ENCODE measurements at regions not wholly inside any gene's neighbourhood (a gene's known extent, or its start where the extent isn't known, plus 50 kb on each side); places are given as distances from the start of the nearest gene placed in this dataset.

DNA sequence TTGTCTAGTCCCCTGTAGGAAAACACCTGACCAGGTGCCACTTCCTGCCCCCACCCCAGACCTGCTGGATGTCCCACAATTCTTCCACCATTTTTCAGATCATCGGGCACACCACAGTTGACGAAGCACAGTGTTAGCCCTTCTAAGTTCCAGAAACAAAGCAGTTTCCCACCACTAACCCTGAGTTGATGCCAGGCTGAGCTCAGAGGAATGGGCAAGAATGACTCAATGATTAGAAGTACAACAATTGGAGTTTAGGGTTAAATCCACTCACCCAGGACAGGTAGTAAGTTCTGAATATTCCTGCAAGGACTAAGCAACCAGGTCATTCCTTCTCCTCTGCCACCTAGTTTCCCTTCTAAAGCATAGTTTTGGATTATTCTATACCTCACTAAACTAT is 979.8 kb downstream of the BCL11B start:
- DNase-seq (ENCODE audit: low spot score), result no peak

DNA sequence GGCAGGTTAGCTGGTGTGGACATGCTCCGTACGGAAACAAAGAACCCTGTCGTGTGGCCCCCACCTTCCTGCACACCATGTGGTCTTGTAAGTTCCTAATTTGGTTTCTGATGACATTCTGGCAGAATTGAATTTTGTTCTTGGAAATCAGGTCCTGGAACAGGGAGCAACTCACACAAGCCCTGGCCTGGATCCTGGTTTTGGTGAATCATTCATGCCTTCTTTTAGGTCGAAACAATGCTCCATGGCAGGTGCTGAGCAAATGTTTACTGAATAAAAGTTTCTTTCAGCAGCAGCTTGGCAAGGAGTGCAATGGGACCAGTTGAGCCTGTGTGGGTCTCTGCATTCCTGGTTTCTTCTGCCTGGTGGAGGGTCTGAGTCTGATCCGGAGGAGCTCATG is 978.4 kb downstream of the BCL11B start:
- DNase-seq (ENCODE audit: low spot score), result no peak

DNA sequence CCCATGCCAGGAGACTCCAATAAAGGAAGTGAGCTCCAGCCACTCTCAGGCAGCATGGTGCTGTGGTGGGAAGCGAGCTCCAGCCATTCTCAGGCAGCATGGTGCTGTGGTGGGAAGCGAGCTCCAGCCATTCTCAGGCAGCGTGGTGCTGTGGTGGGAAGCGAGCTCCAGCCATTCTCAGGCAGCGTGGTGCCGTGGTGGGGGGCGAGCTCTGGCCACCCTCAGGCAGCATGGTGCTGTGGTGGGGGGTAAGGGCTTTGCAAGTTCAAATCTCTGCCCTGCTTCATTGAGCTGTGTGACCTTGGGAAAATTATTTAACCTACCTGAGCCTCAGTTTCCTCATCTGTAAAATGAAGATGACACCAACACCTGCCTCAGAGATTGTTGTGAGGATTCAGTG is 975.1 kb downstream of the BCL11B start:
- no peak for DNase-seq (ENCODE audit: low spot score)

DNA sequence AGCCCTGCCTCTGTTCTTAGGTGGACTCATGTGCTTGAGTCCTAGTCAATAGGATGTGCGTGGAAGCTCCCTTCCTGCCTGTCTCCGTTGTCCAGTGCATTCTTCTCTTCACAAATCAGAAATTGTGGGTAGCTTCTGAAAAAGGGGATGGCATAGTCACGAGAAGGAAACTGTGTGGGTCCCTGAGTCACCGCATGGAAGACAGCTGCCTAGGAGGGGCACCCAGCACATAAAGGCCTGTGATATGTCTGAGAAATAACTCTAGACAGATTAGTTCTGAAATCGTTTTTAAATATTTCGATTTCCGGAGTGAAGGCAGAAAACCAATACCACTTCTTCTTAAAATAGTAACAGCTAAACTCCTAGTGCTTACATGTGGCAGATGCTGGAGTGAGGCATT is 974.4 kb downstream of the BCL11B start:
- DNase-seq (ENCODE audit: low spot score), result no peak

DNA sequence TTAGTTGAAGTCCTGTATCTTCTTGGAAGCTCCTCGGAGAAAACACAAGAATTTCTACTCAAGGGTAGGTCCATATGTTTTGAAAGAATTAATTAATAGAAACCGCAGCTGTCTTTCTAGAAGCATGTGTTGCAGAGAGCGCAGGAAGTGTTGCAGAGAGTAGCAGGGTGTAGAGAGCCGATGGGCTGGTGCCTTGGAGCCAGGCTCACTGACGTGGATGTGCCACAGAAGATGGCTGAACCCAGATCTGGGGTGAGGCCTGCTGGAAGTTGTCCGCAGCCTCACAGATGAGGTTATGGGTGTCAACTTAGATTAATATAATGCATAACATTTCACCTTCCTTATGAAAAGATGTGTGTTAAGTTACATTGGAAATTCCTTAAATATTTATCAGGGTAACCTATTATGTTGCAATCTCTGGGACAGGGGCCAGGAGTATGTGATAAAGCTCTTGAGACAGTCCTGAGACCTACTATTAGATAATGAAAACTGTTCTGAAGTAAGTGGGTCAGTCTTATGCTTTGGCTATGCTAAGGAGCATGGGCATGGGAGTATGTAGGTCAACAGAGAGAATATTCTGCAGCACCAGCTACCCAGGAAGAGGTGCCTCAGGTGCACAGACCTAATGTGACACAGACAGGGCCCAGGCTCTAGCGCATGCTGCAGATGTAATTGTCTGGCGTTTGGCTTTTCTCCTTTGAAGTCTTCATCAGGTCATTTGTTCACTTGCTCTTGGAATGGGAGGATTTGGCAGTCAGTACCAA is 973.3 kb downstream of the BCL11B start:
- no peak for DNase-seq (ENCODE audit: low spot score)

DNA sequence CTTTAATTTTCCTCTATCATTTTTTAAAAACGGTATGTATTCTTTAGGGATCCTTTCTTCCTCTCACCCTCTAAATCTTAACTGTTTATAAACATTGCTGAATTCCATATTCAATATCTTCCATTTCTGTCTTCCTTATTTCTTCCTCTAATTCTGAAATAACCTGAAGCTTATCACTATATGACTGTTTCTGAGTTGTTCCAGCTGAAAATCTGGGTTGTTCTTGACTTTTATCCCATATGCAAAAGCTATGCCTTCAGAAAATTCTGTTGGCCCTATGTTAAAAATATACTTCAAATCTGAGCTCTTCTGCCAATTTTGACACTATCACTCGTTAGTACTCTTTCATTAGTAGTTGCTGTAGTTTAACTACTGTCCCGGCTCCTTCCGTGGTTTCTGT is 970.3 kb downstream of the BCL11B start:
- DNase-seq (ENCODE audit: low spot score), result no peak

DNA sequence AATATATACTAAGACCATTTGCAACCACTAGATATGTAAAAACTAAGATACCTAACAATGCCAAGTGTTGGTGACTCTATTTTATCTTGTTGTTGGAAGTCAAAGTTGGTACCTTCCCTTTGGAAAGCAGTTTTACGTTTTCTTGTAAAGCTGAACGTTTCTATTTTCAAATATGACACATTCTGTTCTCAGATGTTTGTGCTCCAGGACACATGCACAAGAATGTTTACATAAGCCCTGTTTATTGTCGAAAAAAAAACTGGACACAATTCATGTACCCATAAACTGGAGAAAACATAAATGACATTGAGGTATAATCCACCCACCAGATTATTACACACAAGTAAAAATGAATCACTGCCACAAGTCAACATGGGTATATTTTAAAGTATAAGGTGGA is 967.4 kb downstream of the BCL11B start:
- DNase-seq (ENCODE audit: low spot score), result no peak

DNA sequence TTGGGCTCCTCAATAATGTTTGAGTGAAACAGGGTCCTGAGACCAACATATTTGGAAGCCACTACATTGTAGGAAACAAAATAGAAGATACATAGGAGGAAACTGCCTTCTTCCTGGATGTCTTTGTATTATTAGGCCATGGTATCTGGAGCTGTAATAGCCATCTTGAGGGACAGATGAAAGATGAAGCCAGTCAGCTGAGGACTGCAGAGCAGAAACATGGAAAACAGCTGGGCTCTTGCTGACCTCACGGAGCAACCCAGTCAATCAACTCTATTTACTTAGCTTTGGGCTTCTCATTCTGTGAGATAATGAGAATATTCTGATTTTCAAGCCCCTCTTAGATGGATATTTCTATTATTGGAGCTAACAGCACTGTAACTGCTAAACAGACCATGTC is 962.4 kb downstream of the BCL11B start:
- no peak for DNase-seq (ENCODE audit: low spot score)

DNA sequence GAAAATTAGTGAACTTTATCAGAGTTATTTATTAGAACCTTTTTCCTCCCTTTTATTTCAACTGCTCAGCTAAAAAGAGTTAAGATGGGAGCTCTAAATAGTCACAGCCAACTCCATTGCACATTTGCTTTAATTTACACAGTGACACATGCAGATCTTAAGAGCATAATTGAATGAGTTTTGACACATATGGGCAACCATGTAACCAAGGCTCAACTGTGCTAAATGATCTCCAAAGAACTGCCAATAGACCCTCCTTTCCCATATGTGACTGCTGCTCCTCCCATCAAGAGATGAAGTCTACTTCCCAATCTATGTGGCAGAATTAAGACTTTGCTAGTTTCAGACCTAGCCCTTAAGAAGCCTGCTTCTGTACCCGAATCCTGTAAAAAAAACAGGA is 960.0 kb downstream of the BCL11B start:
- no peak for DNase-seq (ENCODE audit: low spot score)

DNA sequence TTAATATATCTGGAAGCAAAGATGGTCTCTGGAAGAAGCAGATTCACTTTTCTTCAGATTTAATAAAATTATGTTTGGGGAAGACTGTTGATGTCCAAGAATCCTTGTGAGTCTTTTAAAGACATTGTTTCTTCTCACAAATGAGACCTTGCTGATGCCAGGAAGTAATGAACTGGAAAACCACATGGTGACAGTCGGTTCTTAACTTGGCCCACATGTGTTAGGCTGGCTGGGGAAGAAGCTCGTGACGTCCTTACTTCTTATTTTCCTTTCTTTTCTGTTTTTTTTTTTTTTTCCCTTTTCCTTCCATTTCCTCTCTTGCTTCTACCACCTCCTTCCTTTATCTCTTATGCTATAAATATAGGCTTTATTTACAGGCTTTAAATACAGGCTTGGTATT is 950.2 kb downstream of the BCL11B start:
- DNase-seq (ENCODE audit: low spot score), result no peak

DNA sequence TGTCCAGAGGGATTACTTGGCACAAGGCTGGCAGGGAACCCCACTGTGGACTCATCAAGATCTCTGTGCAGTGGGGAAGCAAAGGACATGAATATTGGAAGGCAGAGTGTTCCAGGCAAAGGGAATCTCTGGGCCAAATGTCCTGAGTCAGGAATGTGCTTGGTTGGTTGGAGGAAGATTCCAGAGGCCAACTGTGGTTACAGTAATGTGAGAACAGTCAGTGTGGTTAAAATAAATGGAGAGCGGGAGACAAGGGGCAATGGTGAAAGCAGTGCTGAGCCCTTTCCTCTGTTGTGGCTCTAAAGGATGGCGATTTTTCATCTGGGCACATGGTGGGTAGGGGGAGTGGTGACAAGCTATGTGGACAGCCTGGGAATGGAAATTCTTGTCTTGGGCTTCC is 948.2 kb downstream of the BCL11B start:
- DNase-seq (ENCODE audit: low spot score), result no peak

DNA sequence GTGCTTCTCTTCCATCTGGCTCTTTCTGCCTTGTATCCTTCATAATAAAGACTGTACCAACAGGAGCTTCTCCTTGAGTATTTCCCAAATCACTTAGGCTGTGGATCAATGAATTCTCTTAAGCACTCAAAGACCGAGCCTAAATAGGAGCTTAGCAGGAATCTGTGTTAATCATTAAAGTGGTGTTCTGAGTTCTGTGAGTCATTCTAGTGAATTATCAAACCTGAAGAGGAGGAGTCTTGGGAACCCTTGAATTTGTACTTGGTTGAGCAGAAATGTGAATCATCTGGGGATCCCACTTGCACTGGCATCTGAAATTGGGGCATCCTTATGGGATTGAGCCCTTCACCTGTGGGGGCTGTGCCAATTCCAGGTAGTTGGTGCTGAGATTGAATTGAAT is 946.2 kb downstream of the BCL11B start:
- DNase-seq (ENCODE audit: low spot score), result no peak

DNA sequence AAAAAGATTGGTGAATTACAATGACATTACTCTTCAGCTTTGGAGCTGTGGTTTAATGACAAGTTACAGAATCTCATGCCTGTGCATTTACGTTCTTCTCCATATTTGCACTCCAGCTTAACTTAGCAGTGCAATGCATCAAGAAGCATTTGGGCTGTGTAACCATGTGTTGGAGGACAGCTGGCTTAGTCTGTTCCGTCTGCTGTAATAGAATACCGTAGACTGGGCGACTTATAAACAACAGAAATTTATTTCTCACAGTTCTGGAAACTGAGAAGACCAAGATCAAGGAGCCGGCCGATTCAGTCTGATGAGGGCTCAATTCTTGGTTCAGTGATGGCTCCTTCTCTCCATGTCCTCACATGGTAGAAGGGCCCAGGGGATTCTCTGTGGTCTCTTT is 943.5 kb downstream of the BCL11B start:
- DNase-seq (ENCODE audit: low spot score), result no peak

DNA sequence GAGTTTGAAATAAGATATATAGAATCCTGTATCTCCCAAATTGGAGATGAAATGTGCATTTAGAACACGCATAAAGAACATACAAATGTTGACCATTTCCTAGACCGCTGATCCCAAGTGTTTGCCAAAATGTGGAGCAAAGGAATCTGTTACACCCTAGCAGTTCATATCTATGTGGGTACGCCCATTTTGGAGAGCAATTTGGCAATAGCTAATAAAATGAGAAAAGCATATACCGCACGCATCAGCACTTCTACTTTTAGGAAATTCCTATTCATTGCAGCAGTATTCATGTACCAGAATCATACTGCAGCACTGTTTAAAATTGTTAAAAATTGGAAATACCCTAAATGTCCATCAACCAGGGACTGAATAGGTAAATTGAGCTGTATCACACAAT is 937.8 kb downstream of the BCL11B start:
- DNase-seq (ENCODE audit: low spot score), result no peak

DNA sequence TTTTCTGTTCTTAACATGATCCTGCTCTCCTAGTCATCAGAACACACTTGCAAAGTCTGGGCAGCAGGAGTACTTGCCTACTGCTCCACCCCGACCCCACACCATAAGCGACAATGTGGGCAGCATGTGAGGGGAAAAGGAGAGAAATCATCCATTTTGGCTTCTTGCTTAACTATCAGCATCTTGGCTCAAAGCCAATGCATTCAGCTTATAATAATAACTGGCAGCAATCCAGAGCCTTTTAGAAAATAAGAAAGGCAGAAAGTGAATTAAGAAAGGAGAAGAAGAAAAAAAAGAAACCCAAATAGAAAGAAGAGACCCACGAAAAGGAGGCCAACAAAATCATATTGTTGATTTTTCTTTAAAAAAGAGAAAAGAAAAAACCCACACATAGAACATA is 930.8 kb downstream of the BCL11B start:
- DNase-seq (ENCODE audit: low spot score), result no peak

DNA sequence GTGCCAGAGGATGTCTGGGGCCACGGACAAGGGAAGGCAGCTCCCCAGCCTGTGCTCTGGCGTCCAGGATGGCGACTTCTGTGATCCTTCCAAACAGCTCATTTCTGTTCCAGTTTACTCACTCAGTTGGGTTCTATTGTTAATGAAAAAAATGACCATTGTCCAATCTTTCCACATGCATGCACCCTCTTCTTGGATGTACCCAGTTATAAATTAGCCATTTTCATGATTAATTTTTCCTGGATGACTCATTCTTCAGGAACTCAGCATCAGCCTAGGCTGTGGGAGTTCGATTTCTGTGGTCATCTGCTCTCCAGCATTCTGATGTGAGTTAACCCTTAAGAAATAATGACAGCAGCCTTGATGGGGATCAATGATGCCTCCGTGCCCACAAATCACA is 926.8 kb downstream of the BCL11B start:
- DNase-seq (ENCODE audit: low spot score), result no peak

DNA sequence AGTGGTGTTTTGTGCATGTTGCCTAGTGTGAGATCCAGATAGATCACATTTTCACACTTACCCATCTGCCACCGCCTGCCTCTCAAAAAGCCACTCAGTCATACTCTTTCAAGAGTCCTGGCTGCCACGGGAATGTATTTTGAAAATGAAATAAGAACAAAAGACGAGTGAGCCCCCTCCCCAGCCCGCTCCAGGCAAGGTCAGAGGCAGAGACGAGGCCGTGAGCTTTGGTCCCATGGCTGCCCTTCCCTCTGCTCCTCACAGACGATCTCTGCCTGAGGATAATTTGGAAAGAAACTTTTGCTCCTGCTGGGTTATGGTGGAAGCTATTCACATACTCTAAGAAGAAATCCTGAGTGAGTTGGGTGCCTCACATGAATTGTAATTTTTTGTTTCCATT is 924.3 kb downstream of the BCL11B start:
- no peak for DNase-seq (ENCODE audit: low spot score)

DNA sequence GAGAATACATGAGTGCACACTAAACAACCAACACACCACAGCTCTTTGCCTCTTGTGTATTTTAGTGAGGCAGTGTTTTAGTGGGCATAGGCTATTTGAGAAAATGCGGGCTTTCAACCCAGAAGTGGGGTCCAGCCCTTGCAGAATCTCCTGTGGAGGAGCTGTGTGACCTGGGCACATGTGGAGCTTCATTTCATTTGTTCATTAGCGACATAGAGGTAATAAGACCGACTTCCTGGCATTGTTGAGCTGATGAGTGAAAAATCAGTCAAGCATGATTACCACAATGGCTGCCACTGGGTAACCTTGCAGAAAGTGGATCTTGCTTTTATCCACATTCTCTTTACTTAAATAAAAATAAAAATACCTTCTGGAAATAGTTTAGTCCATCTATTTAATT is 923.5 kb downstream of the BCL11B start:
- DNase-seq (ENCODE audit: low spot score), result no peak

DNA sequence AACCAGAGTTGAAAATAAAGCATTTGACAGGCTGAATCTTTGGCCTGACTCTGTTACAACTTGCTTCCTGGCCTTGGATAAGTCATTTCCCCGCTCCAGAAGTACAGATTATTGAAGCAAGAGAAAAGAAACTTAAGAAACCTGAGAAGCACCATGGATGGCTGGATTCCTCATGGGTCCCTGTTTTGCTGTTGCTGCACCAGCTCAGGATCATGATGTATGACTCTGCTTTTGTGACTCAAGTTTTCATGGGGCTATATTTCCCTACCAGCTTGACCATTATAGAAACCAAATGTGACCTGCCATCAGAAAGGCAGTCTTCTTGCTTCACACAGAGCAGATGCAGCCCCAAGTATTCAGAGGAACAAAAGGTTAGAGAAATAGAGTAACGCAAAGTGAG is 921.8 kb downstream of the BCL11B start:
- no peak for DNase-seq (ENCODE audit: low spot score)

DNA sequence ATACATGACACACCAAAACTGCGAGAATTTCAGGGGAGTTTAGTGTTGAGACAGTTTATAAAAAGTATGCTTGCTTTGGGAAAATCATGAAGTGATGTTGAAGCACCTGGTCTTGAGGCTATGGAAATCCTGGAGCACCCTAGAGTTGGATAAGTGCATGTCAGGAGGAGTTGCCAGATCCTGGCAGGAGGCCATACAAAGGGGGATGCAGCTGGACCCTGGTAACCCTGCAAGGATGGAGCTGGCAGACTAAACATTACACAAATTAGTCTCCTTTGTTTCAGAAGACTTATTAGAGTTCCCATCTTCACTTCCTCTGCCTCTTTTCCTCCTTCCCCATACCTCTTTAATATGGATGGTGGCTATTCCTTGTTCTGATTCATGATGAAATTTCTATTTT is 907.0 kb downstream of the BCL11B start:
- no peak for DNase-seq (ENCODE audit: low spot score)

DNA sequence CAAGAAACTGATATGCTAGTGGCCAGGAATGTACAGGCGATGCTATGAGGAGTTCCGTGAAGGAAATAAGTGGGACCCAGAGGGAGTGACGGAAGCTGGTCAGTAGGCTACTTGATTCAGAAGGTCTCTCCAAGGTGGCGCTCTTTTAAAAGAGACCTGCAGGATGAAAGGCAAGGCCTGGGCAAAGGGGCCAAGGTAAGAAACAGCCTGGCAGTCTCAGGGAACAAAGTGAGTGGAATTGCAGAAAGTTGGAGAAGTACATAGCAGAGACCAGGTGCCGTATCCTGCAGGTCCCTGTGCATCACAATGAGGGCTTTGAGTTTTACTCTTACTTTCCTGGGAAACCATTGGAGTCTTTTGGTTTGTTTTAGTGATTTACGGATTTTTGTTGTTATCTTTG is 905.6 kb downstream of the BCL11B start:
- no peak for DNase-seq (ENCODE audit: low spot score)

DNA sequence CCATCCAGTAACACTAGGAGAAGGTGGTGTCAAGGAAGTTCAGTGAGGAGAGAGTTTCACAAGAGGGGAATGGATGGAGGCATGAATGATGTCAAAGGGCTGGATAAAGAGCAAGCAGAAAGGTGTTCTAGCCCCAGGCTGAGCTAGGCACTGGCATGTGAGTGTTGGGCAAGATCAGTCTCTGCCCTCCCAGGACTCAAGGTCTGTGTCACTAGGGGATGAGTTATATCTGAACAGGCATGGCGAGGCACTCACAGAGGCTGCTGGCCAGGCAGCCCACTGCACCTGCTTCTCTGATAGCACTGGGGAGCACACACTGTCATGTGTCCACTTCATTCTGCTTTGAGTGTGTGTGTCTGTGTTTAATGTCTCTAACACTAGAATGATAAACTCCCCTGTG is 903.8 kb downstream of the BCL11B start:
- no peak for DNase-seq (ENCODE audit: low spot score)

DNA sequence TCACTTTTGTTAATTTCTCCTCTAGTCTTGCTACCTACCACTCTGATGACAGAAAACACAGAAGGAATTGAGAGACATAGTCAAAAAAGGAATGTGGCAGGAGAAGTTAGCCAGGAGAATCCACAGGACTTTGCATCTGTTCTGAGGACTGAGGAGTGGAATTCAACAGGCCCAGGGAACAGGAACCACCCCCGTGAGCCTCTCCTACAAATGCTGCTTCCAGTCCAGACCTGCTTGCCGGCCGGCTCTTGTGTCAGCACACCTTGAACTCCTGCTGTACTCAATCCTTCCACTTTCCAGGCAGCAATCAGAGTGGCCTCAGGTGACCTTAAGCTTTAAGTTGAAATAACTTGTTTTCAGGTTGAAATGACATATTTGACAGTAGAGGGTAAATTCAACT is 903.1 kb downstream of the BCL11B start:
- no peak for DNase-seq (ENCODE audit: low spot score)

DNA sequence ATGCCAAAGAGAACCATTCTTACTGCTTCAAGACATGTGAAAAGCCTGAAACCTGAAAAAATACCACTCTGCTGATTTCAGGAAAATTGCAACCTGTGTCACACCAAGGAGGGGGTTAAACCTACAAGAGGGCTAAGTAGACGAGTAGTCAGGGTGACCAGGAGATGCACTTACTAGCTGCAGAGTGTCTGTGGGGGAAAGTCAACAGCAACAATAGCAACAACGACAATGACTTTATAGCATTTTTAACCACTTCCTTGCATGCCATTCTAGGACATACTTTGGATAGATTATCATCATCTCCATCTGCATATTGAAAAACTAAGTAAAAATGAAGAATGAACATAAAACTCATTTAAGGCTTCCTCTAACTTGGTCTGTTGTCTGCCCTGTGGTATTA is 902.7 kb downstream of the BCL11B start:
- no peak for DNase-seq (ENCODE audit: low spot score)

DNA sequence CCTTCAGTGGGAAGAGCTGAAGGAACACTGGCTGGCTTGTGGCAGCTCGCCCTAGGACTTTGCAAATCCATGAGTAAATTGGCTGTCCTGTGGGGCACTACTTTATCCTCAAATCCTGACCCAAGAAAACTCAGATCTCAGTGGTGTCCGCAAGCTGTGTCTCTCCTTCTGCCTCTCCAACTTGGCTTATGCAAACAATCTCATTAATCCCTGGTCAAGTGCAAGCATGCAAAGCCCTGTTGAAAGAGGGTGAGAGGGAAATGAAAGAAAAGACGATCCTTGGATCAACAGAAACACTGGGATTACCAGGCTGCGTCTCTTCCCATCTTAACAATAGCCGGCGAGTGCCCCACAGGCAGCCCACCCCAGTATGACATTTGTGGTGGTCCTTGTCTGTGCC is 901.6 kb downstream of the BCL11B start:
- no peak for DNase-seq (ENCODE audit: low spot score)

Measured in AG08396 (cell line).